HG03558 (cell line): ENCODE measurements at regions not wholly inside any gene's neighbourhood (a gene's known extent, or its start where the extent isn't known, plus 50 kb on each side); places are given as distances from the start of the nearest gene placed in this dataset.
"Not testable (repeated sequence)": the region's sequence is repeated elsewhere in the genome, so short reads cannot be mapped to it uniquely, and the experiment has no call there.

Experiments
- ATAC-seq: cut with Tn5 transposase; IDR thresholded peaks from one replicate; pipeline ENCODE4 v1.9.1; 2021; ENCODE audit warnings: moderate number of reproducible peaks; ENCODE audit not compliant: unreplicated experiment; ENCODE audit errors: extremely low read depth

- ATAC-seq: no peak
Measured at GRCh38 chr14:101247842-101248725, 313.2 kb upstream of the DIO3 start.

- no peak for ATAC-seq
Measured at GRCh38 chr14:101248840-101249675, 312.2 kb upstream of the DIO3 start.

- no peak for ATAC-seq
Measured at GRCh38 chr14:101249676-101250036, 311.6 kb upstream of the DIO3 start.

- ATAC-seq: no peak
Measured at GRCh38 chr14:101250336-101250947, 310.9 kb upstream of the DIO3 start.

GRCh38 chr14:101250948-101251811 lies 310.1 kb upstream of the DIO3 start:
- no peak for ATAC-seq

- no peak for ATAC-seq
Measured at GRCh38 chr14:101251812-101252442, 309.4 kb upstream of the DIO3 start.

- ATAC-seq: no peak
Measured at GRCh38 chr14:101252443-101253214, 308.7 kb upstream of the DIO3 start.

- ATAC-seq: no peak
Measured at GRCh38 chr14:101253948-101254347, 307.3 kb upstream of the DIO3 start.

- no peak for ATAC-seq
Measured at GRCh38 chr14:101254805-101255764, 306.2 kb upstream of the DIO3 start.

GRCh38 chr14:101255765-101256125 lies 305.6 kb upstream of the DIO3 start:
- no peak for ATAC-seq

GRCh38 chr14:101256266-101256665 lies 305.0 kb upstream of the DIO3 start:
- no peak for ATAC-seq

GRCh38 chr14:101257551-101257950 lies 303.7 kb upstream of the DIO3 start:
- no peak for ATAC-seq

GRCh38 chr14:101259748-101260147 lies 301.5 kb upstream of the DIO3 start:
- no peak for ATAC-seq

GRCh38 chr14:101266441-101266840 lies 294.9 kb upstream of the DIO3 start:
- ATAC-seq: not testable (repeated sequence)

- ATAC-seq: no peak
Measured at GRCh38 chr14:101273091-101273490, 288.2 kb upstream of the DIO3 start.

GRCh38 chr14:101276309-101277091 lies 284.8 kb upstream of the DIO3 start:
- no peak for ATAC-seq

- no peak for ATAC-seq
Measured at GRCh38 chr14:101282418-101282817, 278.9 kb upstream of the DIO3 start.
